NB4 (cell line): ENCODE measurements at regions not wholly inside any gene's neighbourhood (a gene's known extent, or its start where the extent isn't known, plus 50 kb on each side); places are given as distances from the start of the nearest gene placed in this dataset.

Source experiments
- CTCF ChIP-seq: IDR thresholded peaks from one replicate; pipeline ENCODE4 v1.5.1; 2012; ENCODE audit warnings: low read depth, low read length
- MAX ChIP-seq: IDR thresholded peaks from 2 replicates; pipeline ENCODE4 v1.6.1; 2011; ENCODE audit warnings: low read depth, low read length
- POLR2A ChIP-seq: IDR thresholded peaks from 2 replicates; pipeline ENCODE4 v1.6.1; 2011; ENCODE audit warnings: mild to moderate bottlenecking; ENCODE audit not compliant: insufficient read length; ENCODE audit errors: extremely low read depth

- TF ChIP-seq POLR2A = no peak
- no peak for TF ChIP-seq CTCF
- no peak for TF ChIP-seq MAX
Observed at GRCh38 chr5:19319252-19319651, 668.7 kb downstream of the CDH18 start.
